ENCODE measurements at regions not wholly inside any gene's neighbourhood (a gene's known extent, or its start where the extent isn't known, plus 50 kb on each side); places are given as distances from the start of the nearest gene placed in this dataset.

GRCh38 chr3:124383051-124383450, 347.2 kb upstream of the UMPS start:
- TF ChIP-seq CTCF (IDR thresholded peaks at IDR 0.05) (no peak), POLR2A (IDR thresholded peaks at IDR 0.05) (no peak)
